HG03575 (cell line): ENCODE measurements at regions not wholly inside any gene's neighbourhood (a gene's known extent, or its start where the extent isn't known, plus 50 kb on each side); places are given as distances from the start of the nearest gene placed in this dataset.

Experiments used
- ATAC-seq: cut with Tn5 transposase; IDR thresholded peaks from one replicate; pipeline ENCODE4 v1.9.1; 2021; ENCODE audit not compliant: unreplicated experiment, insufficient number of reproducible peaks, low FRiP score; ENCODE audit errors: extremely low read depth

DNA sequence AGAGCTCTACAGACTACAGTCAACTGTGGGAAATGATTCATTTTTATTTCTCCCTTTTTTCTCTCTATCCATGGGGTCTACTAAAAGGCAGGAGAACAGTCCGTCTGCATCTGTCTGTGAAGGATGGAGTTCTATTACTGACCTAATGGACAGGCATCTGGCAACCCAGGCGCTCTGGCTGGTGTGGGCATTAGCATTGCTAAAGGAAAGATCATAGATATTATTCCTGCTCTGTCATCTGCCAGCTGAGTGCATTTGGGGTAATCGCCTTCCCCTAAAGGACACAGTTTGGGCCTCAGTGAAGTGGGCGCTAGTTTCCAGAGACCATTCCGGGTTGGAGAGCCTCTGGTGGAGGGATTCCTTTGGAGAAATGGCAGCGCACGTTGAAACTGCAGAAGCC, 201.3 kb upstream of the TCERG1L start:
- no peak for ATAC-seq

DNA sequence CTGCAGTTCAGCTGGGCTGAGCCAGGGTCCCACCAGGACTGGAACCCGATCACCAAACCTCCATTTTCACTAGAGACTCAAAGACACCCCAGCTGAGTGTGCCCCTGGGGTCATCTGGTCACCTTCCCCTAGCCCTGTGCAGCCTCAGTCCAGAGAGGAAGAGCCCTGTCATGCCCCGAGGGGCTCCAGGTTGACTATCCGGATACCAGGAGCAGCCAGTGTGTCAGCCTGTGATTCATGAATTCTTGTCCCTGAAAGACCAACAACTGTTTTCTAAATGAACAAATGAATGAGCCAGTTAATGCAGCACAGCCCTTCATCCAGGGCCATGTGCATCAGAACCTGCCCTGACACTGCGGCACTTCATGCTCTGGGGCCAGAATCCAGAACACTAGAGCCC, 201.9 kb upstream of the TCERG1L start:
- no peak for ATAC-seq

DNA sequence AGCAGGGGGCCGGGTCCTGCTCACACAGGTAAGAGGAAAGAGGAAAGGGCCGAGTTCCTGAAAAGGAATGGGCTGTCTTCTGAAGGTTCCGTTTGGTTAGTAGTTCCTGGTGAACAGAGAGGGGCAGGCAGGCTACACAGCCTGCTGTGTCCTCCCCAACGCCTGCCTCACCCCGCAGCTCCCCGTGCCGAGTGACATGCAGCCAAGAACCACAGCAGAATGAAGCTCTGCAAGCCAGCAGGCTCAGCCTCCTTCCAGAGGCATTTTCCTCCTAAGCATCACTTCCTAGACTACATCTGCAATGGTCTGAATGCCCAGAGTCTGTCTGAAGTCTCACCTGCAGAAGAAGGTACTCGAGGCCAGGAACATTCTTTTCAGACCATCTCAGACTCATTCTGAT, 202.4 kb upstream of the TCERG1L start:
- no peak for ATAC-seq

DNA sequence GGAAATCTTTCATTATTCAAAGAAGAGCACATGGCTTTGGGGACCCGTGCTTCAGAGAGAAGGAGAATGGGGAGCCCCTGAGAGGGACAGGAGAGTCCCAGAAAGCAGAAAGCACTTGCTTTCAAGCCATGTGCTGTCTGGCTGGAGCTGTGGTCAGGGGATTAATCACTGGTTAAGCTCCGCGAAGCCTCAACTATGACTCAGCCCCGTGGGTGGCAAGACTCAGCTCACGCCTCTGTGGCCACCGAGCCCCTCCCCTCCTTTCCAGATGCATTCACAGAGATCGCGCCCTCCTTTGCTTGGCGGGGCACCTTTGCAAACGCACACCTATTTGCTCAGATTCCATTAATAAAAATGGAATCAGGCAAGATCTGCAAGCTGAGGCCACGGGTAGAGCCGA, 202.9 kb upstream of the TCERG1L start:
- no peak for ATAC-seq

DNA sequence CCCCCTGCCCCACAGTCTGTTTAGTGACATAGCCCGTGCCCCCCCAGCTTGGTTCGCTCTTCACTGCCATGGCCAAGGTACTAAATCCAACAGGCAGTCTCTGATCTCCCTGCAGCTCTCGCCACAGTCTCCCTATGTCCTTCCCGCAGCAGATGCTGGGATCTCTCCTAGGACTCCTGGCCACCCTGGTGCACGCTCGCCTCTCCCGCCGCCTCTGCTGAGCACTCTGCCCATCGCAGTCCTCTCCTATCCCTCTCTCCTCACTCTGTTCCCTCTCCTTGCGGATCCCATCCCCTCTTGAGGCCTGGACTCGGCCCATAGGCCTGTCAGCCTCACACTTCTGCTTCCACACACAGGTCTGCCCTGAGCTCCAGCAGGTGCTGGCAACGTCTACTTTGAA, 204.8 kb upstream of the TCERG1L start:
- no peak for ATAC-seq

DNA sequence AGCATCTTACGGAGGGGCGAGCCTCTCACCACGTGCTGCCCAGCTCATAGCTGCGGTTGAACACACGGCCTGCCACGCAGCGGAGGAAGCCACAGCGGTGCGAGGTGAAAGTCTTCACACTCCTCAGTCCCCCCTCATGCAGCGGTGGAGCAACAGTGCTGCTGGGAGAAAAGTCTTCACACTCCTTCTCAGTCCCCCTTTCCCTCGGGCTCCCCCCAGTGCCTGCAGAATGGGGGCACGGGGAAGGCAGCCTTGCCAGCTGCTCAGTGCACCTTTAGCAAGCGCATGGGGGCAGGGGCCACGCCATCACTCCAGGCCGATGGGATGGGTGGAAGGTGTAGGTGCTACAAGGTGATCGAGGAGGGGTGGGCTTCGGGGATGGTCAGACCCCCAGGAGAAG, 206.3 kb upstream of the TCERG1L start:
- ATAC-seq, result no peak

DNA sequence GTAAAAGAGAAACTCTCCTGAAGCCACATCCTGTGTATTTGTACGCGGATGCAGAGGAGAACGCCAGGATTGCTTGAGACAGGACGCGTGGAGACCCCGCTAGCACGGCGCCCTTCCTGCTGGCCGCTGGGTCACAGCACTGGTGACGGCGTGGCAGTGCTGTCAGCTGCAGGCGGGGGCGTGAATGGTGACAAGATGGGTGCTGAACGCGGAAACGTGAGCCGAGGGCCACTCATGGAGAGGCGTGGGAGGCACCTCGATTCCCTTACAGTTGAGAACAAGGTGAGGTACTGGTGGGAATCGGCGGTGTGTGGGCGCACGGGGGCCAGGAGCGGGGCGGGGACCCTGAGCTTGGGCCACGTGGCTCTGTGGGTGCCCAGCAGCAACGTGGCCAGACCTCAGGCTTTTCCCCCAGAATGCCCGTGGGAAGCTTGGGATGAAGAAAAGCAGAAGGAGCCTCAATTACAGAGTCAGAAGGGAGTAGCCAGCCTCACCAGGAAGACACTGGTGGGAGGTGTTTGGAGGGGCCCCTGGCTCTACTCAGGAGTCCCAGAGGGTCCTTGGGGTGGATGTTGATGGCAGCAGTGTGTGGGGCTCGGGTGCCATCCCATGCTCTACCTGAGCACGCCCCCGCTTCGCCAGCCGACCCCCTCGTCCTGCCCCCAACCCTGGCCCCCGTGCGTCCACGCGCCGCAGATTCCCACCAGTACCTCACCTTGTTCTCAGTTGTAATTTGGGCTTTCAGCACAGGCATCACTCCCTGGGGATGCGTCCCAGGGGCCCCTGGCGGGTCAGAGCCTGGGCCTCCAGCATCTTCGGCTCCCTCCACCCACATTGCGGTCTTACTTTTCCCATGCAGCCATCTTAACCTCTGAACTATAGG, 208.4 kb upstream of the TCERG1L start:
- no peak for ATAC-seq

DNA sequence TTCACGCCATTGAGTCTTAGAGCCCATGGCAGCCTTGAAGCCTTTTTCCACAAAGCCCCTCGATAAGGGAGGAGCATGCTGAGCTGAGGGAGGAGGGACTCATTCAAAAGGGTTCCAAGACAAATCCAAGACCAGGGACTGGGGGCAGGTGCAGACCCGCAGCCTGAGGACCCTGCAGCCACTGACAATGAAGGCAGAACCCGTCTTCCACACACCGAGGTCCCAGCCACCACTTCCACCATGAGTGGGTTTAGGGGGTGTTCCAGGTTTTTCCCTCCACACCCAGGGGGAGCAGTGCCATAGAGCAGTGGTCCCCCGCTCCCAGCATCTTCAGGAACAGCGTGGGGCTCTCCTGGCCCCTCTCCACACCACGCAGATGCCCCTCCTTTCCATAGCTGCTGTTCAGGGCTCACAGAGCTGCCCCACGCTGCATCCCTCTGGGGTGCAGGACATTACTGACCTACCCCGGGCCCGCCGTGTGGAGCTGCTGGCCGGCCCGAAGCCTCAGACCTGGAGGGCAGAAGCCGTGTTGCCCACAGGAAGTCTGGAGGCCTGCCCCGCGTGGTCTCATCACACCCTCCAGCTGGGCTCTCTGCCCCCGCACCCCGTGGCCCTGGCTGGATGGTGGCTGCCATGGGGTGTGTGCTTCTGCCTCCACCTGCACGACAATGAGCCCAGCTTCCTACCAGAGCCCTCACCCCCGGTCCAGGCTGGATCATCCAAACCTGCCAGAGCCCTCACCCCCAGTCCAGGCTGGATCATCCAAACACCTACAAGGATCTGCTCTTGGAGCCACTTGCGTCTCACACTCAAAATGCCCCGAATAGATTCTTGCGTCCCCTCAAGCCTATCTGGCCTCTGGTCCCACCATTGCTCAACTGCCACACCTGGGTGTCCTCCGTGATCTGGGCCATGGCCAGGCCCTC, 220.0 kb upstream of the TCERG1L start:
- no peak for ATAC-seq

DNA sequence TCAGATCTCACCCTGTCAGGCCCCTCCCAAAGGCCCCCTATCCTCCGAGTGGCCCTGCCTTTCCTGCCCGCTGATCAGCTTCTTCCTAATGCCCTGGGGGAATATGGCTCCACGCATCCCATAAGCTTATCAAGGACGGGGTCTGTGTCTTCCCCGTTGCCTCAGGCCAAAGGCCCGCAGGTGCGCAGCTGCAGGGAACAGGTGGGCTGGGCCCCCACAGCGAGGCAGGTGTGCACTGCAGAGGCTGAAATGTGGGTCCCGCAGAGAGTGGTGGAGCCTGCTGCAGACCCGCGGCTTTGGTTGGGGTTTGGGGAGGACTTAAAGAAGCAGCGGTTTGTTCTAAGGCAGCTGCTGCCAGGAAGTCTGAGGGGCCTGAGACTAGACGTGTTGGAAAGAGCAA, 220.8 kb upstream of the TCERG1L start:
- ATAC-seq, result no peak

DNA sequence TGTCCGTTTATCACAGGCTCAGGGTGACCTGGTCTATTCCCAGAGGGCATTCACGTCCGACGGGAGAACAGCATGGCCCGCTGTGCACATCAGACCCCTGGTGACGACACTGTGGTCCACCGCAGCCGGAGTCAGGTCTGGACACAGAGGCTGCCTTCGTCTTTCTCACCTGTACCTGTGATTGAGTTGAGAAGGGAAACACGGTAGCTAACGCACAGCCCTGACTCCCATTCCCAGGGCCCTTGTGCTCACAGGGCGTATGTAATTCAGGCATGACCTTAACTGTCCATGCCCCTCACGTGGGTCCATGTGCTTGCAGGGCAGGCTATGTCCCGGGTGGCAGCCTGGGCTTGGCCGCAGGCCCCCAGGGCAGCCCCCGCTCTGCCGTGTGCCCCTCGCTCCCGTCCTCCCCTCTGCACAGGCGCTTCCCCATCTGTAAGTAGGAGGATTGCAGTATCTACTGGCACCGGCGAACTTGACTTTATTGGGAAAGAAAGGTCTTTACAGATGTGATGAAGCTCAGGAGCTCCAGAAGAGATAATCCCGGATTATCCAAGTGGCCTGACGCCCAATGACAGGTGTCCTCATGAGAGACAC, 221.3 kb upstream of the TCERG1L start:
- ATAC-seq, result no peak

DNA sequence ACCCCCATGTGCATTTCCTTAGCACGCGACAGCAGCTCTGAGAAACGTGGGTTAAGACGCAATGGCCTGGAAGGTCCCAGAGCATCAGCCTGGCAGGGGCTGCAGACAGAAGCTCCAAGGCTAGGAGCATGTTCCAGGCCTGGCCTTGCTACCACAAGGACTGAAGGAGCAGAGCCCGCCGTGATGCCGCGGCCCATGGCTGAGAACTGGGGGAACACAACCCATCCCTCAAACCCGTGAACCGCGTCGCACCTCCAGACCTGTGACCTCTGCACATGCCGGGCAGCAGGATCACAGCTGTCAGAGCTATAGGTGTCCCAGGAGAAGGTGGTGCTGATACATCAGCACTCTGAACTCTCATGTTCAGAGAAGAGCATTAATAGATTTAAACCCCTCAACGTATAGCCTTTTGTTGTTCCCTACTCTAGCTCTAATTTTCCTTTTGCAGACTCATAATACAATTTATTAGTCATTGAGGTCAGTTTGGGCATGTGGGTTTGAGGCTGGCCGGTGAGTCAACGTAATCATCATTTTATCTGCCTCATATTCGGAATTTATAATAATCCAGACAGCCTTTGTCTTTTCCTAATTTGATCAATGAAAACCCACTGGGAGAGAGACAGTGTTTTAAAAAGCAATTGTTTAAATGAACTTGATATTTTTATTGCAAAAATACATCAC, 222.5 kb upstream of the TCERG1L start:
- no peak for ATAC-seq

DNA sequence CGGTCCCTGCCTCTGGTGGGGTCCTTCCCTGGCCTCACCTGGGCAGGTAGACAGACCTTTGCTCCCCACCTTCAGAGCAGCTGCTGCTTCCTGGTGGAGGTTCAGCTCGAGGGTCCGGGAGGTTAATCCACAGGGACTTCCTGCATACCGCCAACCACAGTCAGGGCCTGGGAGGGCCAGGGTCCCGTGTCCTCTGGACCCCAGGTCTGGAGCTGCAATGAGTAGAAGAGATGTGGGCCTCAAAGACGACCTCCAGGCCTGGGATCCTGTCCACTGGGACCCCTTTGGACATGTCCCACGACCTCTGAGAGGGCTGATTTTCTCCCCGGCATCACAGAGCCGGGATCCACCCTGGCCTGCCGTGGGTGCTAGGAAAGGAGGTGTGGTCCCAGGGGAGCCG, 223.3 kb upstream of the TCERG1L start:
- no peak for ATAC-seq

DNA sequence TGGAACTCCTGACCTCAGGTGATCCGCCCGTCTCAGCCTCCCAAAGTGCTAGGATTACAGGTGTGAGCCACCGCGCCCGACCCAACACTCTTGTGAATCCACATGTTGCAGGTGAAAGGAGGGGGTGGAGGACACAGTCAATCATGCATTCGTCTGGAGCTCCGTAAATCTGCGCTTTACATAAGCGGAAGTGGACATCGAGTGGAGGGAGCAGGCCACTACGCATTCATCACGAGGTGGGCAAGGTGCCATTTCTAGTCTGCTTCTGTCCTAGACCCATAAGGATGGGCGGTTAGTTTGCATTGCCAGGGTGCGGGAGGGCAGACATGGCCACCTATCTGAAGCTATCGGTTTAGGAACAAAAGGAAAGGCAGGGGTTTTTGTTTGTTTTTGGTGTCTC, 225.2 kb upstream of the TCERG1L start:
- no peak for ATAC-seq

DNA sequence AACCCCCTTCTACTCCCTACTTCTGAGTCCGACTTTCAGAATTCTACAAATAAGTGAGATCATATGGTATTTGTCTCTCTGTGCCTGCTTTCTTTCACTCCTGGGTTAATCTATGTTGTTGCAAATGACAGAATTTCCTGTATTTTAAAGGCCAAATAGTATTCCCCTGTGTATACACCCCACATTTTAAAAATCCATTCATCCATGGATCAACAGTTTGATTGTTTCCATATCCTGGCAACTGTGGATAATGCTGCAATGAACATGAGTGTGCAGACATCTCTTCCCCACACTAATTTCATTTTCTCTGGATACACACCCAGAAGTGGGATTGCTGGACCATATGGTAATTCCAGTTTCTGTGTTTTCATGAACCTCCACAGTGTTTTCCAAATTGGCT, 225.8 kb upstream of the TCERG1L start:
- ATAC-seq, result no peak

DNA sequence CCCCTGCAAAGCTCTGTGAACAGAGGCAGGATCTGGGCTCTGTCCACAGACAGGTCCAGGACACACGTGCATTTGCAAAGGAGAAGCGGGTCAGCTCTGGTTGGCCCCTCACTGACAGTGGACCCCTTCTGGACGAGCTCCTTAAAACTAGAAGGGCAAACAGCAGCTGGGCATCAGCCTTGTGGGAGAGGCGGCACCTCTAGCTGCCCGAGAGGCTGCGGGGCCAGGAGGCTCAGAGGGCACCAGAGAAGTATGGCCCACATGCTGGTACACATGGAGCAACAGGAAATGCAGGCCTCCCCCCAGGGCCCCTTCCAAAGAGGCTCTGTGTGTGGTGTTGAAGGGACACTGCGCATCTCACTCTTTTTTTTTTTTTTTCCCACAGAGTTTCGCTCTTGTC, 233.0 kb upstream of the TCERG1L start:
- no peak for ATAC-seq

DNA sequence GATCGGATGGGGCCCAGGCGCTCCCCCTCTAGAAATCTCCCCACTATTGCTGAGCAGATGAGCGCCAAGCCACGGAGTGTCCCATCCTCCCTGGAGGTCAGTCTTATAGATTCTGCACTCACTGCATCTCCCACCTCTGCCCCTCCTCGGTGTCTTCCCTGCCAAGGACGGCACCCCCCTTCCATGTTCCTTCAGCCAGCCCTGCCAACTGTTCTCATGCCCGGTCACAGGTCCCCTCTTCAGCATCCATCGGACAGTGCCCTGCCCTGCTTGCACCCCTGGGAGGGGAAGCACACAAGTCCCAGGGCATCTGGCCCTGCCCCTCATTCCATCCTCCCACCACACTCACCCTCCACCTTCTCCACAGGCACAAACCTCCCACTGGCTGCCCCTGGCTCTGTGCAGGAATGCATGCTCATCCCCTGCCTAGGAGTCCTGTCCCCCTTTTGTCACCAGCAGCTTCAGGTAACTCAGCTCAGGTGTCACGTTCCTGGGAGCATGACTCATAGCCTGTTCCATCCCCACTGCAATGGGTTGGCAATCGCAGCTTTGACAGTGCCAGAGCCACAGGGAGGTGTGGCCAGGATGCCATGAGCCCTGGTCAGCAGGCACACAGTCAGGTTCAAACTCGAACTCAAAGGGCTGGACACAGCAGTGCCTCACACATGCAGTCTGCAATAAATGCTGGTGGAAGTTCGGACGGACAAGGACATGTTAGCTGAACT, 234.7 kb upstream of the TCERG1L start:
- no peak for ATAC-seq

DNA sequence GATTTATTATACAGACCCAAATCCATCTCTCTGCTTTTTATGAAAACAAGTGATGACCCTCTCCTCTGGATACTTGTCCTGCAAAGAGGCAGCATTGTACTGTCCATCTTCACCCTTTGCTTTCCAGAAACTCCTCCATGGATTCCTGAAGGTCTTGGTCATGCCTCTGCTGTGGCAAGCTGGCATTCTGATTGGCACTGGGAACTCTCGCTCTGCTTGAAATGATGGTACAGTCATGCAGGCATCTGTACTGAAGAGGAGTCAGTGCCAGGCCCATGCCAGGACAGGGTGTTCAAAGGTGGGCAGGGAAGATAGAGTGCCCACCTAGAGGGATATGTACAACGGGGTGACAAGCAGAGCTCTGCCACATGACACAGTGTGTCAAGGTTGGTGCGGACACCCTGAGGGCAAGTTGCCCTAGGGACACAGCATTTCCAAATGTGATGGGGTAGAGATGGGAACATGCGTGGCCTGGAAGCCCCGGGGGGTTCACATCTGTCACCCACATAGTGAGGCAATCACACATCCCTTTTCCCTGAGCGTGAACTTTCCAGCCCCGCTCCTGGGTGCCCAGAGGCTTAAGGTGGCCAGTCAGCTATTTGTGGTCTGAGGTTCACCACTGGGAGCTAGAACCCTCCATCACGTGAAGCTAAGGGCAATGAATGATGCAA, 235.7 kb upstream of the TCERG1L start:
- no peak for ATAC-seq

DNA sequence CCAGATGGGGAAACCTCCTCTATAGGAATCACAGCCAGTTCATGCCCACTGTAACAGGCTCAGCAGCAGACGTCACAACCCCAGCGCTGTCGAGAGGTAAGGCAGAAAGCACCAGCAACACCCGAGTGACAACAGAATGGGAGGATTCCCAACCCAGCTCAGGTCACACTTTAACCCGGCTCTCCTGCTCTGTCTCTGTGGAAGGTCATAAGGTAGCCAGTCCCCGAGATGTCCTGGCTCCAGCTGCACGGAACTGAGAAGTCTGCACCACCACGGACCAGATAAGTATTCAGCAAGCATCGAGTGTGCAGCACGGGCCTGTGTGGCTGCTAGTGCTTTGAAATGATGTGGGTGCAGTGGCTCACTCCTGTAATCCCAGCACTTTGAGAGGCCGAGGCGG, 236.7 kb upstream of the TCERG1L start:
- ATAC-seq, result no peak
